ENCODE measurements at regions not wholly inside any gene's neighbourhood (a gene's known extent, or its start where the extent isn't known, plus 50 kb on each side); places are given as distances from the start of the nearest gene placed in this dataset.

DNA sequence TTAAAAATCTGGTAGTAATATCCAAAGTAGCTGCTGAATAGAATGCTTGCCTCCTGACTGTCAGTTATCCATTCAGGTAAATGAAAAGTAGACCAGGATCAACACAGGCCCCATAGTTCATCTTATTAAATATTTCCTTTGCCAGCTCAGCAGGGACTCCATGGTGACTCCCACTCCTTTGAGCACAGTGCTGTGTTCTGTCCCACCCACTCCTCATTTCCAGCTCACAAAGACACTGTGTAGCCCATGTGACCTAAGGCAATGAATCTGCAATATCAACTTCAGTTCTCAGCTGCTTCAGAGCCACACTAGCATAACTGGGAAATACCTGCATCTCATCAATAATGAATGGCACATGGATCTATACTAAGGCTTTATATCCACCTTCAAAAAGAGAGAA, 189.5 kb upstream of the MANEA start:
- TF ChIP-seq POLR2A (IDR thresholded peaks at IDR 0.05; ENCODE audit: low read depth, low read length) (no peak), POLR2AphosphoS5 (IDR thresholded peaks at IDR 0.05; ENCODE audit: low read depth, low read length) (no peak)

Data from GM12891 (cell line).